ENCODE measurements at regions not wholly inside any gene's neighbourhood (a gene's known extent, or its start where the extent isn't known, plus 50 kb on each side); places are given as distances from the start of the nearest gene placed in this dataset.

- no peak overlapping the region for H3K27ac Mint-ChIP-seq
- no peaks in the 10 kb centered on the region for H3F3A ChIP-seq (replicated peaks; ENCODE audit: low read depth)
- no peak overlapping the region for H3K27ac ChIP-seq (ENCODE audit: low read depth)
- no peaks in the 10 kb centered on the region; the same call in 2 of the 3 replicates for H3K9me3 Mint-ChIP-seq
- H3K4me1 ChIP-seq (ENCODE audit: insufficient read depth) = no peaks in the 10 kb centered on the region; the same call in 1 of the 2 replicates
- H3K36me3 ChIP-seq (ENCODE audit: insufficient read depth) = no peaks in the 10 kb centered on the region
- DNase-seq (ENCODE audit: low spot score) (no peak), ATAC-seq (no peak)
- peaks cover 3% of the 10 kb centered on the region for H3K27me3 Mint-ChIP-seq (ENCODE audit: insufficient read depth, low read depth, poor library complexity)
- H3K4me2 ChIP-seq = no peak overlapping the region
- no peak overlapping the region for H2AFZ ChIP-seq
- no peak for TF ChIP-seq JUNB (IDR thresholded peaks at IDR 0.05; ENCODE audit: unreplicated experiment)
- TF ChIP-seq ZNF114 (CRISPR knock-in tag; IDR thresholded peaks at IDR 0.05) = no peak
- no peak for TF ChIP-seq STAT1 (IDR thresholded peaks at IDR 0.05; ENCODE audit: unreplicated experiment)
- TF ChIP-seq EZH2phosphoT487 (IDR thresholded peaks at IDR 0.05; ENCODE audit: unreplicated experiment) = no peak
- TF ChIP-seq ETS1 (IDR thresholded peaks at IDR 0.05) = no peak
- no peaks in the 10 kb centered on the region for H3K27me3 ChIP-seq (ENCODE audit: insufficient read depth)
- peaks cover 3% of the 10 kb centered on the region; the same call in 2 of the 3 replicates for H3K36me3 Mint-ChIP-seq (ENCODE audit: low read depth)
- no peak overlapping the region for H3K4me3 Mint-ChIP-seq
- no peaks in the 10 kb centered on the region for H3K4me1 Mint-ChIP-seq
- H3K9me2 ChIP-seq (ENCODE audit: insufficient read depth) = no peaks in the 10 kb centered on the region
- H4K20me1 ChIP-seq (replicated peaks; ENCODE audit: insufficient read depth) = no peaks in the 10 kb centered on the region
- H3K79me2 ChIP-seq (replicated peaks; ENCODE audit: insufficient read depth) = no peaks in the 10 kb centered on the region
- H3K4me3 ChIP-seq = no peak overlapping the region
Measured at GRCh38 chr4:64870558-64870957, 461.3 kb upstream of the TECRL start.

- no peaks in the 10 kb centered on the region for H3F3A ChIP-seq (replicated peaks; ENCODE audit: low read depth)
- peaks cover 3% of the 10 kb centered on the region; the same call in 2 of the 3 replicates for H3K9me3 Mint-ChIP-seq
- H4K20me1 ChIP-seq (replicated peaks; ENCODE audit: insufficient read depth) = no peaks in the 10 kb centered on the region
- peak; percentile 34 for DNase-seq (ENCODE audit: low spot score)
- H2AFZ ChIP-seq = peak overlapping the region; percentile 44; the same call in 1 of the 2 replicates
- peak; percentile 61 for ATAC-seq
- H3K27me3 Mint-ChIP-seq (ENCODE audit: insufficient read depth, low read depth, poor library complexity) = no peaks in the 10 kb centered on the region
- no peak overlapping the region for H3K4me3 ChIP-seq
- H3K4me1 ChIP-seq (ENCODE audit: insufficient read depth) = peaks cover 13% of the 10 kb centered on the region
- H3K36me3 Mint-ChIP-seq (ENCODE audit: low read depth) = peaks cover 3% of the 10 kb centered on the region; the same call in 1 of the 3 replicates
- no peaks in the 10 kb centered on the region for H3K9me2 ChIP-seq (ENCODE audit: insufficient read depth)
- no peaks in the 10 kb centered on the region for H3K36me3 ChIP-seq (ENCODE audit: insufficient read depth)
- no peaks in the 10 kb centered on the region for H3K27me3 ChIP-seq (ENCODE audit: insufficient read depth)
- no peak overlapping the region for H3K4me3 Mint-ChIP-seq
- peak overlapping the region; percentile 3 for H3K4me2 ChIP-seq
- peak overlapping the region; percentile 26; the same call in 1 of the 2 replicates for H3K27ac ChIP-seq (ENCODE audit: low read depth)
- TF ChIP-seq CTCF (conservative IDR thresholded peaks at IDR 0.05; ENCODE audit: low read depth in 2 of 2) (no peak), ZNF114 (CRISPR knock-in tag; IDR thresholded peaks at IDR 0.05) (no peak), JUNB (IDR thresholded peaks at IDR 0.05; ENCODE audit: unreplicated experiment) (no peak)
- no peaks in the 10 kb centered on the region for H3K79me2 ChIP-seq (replicated peaks; ENCODE audit: insufficient read depth)
- H3K4me1 Mint-ChIP-seq = peaks cover 11% of the 10 kb centered on the region
- H3K27ac Mint-ChIP-seq = peak overlapping the region; percentile 59; the same call in 1 of the 2 replicates
Measured at GRCh38 chr4:64857815-64858214, 448.6 kb upstream of the TECRL start.

- H3K4me3 Mint-ChIP-seq = no peak overlapping the region
- Histone ChIP-seq H3K4me2 (no peak overlapping the region), H3K79me2 (replicated peaks; ENCODE audit: insufficient read depth) (no peaks in the 10 kb centered on the region), H2AFZ (peak overlapping the region; percentile 44; the same call in 1 of the 2 replicates), H3K27ac (ENCODE audit: low read depth) (no peak overlapping the region), H3K36me3 (ENCODE audit: insufficient read depth) (no peaks in the 10 kb centered on the region), H3K9me2 (ENCODE audit: insufficient read depth) (no peaks in the 10 kb centered on the region), H3K4me3 (no peak overlapping the region), H3K27me3 (ENCODE audit: insufficient read depth) (no peaks in the 10 kb centered on the region), H3K4me1 (ENCODE audit: insufficient read depth) (peaks cover 13% of the 10 kb centered on the region), H3F3A (replicated peaks; ENCODE audit: low read depth) (no peaks in the 10 kb centered on the region), H4K20me1 (replicated peaks; ENCODE audit: insufficient read depth) (no peaks in the 10 kb centered on the region)
- peaks cover 11% of the 10 kb centered on the region for H3K4me1 Mint-ChIP-seq
- no peaks in the 10 kb centered on the region for H3K27me3 Mint-ChIP-seq (ENCODE audit: insufficient read depth, low read depth, poor library complexity)
- H3K9me3 Mint-ChIP-seq = peaks cover 4% of the 10 kb centered on the region; the same call in 2 of the 3 replicates
- ATAC-seq (no peak), DNase-seq (ENCODE audit: low spot score) (no peak)
- H3K36me3 Mint-ChIP-seq (ENCODE audit: low read depth) = peaks cover 3% of the 10 kb centered on the region; the same call in 1 of the 3 replicates
- peak overlapping the region; percentile 59 for H3K27ac Mint-ChIP-seq
- TF ChIP-seq EZH2phosphoT487 (IDR thresholded peaks at IDR 0.05; ENCODE audit: unreplicated experiment) (no peak), STAT1 (IDR thresholded peaks at IDR 0.05; ENCODE audit: unreplicated experiment) (no peak), CREB1 (CRISPR knock-in tag; IDR thresholded peaks at IDR 0.05; ENCODE audit: low read depth) (no peak), ETS1 (IDR thresholded peaks at IDR 0.05) (no peak), ZNF114 (CRISPR knock-in tag; IDR thresholded peaks at IDR 0.05) (no peak), ZNF331 (CRISPR knock-in tag; IDR thresholded peaks at IDR 0.05; ENCODE audit: low read depth) (no peak), JUNB (IDR thresholded peaks at IDR 0.05; ENCODE audit: unreplicated experiment) (no peak), REST (IDR thresholded peaks at IDR 0.05; ENCODE audit: unreplicated experiment) (no peak), EZH2 (IDR thresholded peaks at IDR 0.05; ENCODE audit: low read depth, unreplicated experiment) (no peak), NANOG (IDR thresholded peaks at IDR 0.05; ENCODE audit: borderline replicate concordance) (no peak)
Measured at GRCh38 chr4:64857198-64857597, 447.9 kb upstream of the TECRL start.

All from GM23338 (cell line).